T-helper 17 cell (primary cell): ENCODE measurements at regions not wholly inside any gene's neighbourhood (a gene's known extent, or its start where the extent isn't known, plus 50 kb on each side); places are given as distances from the start of the nearest gene placed in this dataset.
A peak's percentile ranks its signal among the peaks of the same experiment; 100 is the strongest.

ENCODE experiments used
- ATAC-seq: fragments of 150-1000 bp; cut with Tn5 transposase; 2 replicates; pipeline ENCODE4 v1.10.0; 2021; ENCODE audit warnings: mild to moderate bottlenecking, moderate library complexity
- DNase-seq, 3 donors: peaks; one replicate each; pipeline versions ENCODE4 v3.0.0 to v3.0.0-alpha.2; 2020 to 2021
- H3K9me3 ChIP-seq: one replicate; pipeline ENCODE4 v1.7.0; 2013; ENCODE audit warnings: low read length, mild to moderate bottlenecking; ENCODE audit not compliant: control insufficient read depth, poor library complexity, severe bottlenecking
- H3K27ac Mint-ChIP-seq: one replicate; pipeline ENCODE4 v1.8.0; 2022; ENCODE audit warnings: mild to moderate bottlenecking, moderate library complexity, mixed read lengths
- H3K27me3 Mint-ChIP-seq: one replicate; pipeline ENCODE4 v1.8.0; 2022; ENCODE audit warnings: mixed read lengths
- H3K36me3 Mint-ChIP-seq: one replicate; pipeline ENCODE4 v1.8.0; 2022; ENCODE audit warnings: low read depth, mixed read lengths
- H3K4me1 Mint-ChIP-seq: one replicate; pipeline ENCODE4 v1.8.0; 2022; ENCODE audit warnings: mild to moderate bottlenecking, mixed read lengths
- H3K4me3 Mint-ChIP-seq: one replicate; pipeline ENCODE4 v1.8.0; 2022; ENCODE audit warnings: mild to moderate bottlenecking, moderate library complexity, mixed read lengths

DNA sequence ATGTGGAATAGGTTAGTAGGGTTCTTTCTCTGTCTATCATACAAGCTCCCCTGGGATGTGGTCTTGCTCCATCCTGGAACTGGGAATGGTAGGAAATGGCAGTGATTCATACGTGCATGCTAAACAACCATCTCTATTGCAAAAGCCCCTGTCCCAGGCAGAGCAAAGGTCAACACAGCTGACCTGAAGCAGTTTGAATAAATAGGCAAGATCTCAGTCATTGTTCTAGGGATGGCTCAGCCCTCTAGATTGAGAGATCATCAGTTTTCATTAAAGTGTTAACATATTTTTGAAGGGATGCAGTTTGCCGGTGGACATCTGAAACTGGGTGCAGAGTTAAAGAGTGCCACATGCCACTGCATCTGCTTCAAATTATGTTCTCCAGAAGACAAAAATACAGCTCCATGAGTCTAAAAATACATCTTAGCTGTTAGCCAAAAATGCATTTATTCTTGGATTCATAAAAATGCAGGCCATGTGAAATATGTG, 224.1 kb downstream of the ESM1 start:
- Mint-ChIP-seq H3K27me3 (no peaks in the 10 kb centered on the region), H3K4me1 (peaks cover 12% of the 10 kb centered on the region), H3K4me3 (no peak overlapping the region)

DNA sequence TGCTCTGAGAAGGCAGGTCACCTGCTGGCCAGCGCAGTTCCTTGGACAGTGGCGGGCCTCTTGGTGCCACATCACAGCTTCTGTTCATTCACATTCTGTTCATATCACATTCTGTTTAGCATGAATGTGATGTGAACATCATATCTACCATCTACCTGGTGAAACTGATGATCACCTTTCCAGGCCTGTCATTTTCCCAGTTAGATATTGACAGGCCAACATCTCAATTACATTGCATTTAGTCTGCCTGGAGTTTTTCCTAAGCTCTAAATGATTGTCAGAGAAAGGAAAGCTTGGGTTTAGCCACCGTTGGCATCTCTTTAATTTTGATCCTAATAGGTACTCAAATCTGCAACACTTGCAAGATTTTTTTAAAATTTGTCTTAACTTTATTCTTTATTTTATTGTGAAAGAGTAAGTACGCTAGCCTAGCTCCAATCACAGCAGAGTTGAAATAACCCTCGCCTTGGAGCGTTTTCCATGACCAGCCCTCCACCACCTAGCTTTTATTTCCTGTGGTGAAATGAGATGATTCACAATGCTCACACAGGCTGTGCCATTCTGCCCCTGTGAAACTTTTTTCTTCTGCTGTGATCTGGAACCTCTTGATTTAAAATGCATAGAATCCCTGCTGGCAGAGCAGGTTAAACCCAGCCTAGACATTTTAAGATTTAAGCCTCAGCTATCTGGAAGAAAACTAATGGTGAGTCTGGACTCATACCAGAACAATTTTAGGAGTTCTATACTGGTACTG, 225.0 kb downstream of the ESM1 start:
- H3K9me3 ChIP-seq, result no peaks in the 10 kb centered on the region
- no peak overlapping the region for H3K27ac Mint-ChIP-seq
- peaks cover 15% of the 10 kb centered on the region for H3K4me1 Mint-ChIP-seq
- ATAC-seq, result no peak
- H3K27me3 Mint-ChIP-seq, result no peaks in the 10 kb centered on the region
- no peak for DNase-seq
- no peak overlapping the region for H3K4me3 Mint-ChIP-seq
- peaks cover 2% of the 10 kb centered on the region for H3K36me3 Mint-ChIP-seq

More for the DNA sequence above, 224.1 kb downstream of the ESM1 start:
- H3K9me3 ChIP-seq, result no peaks in the 10 kb centered on the region
- Mint-ChIP-seq H3K27ac (no peak overlapping the region), H3K36me3 (peaks cover 2% of the 10 kb centered on the region)
- ATAC-seq (no peak), DNase-seq (no peak)

DNA sequence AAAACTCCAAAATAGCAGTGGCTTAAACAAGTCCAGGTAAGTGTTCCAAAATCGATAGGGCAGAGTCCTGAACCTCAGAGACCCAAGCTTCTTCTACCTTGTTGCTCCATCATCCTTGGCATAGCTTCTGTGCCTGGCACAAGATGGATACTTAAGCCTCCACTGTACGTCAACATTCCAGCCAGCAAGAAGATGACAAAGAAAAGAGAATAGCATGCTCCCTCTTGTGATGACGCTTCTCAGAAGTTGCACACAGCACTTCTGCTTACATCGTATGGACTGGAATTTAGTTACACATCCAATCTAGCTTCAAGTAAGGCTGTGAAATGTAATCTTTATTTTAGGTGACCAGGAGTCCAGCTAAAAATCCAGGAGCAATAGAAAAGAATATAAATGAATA, 227.4 kb downstream of the ESM1 start:
- Mint-ChIP-seq H3K36me3 (peaks cover 2% of the 10 kb centered on the region), H3K4me3 (no peak overlapping the region), H3K4me1 (peaks cover 15% of the 10 kb centered on the region), H3K27me3 (no peaks in the 10 kb centered on the region), H3K27ac (no peak overlapping the region)
- ATAC-seq, result no peak
- no peaks in the 10 kb centered on the region for H3K9me3 ChIP-seq
- no peak for DNase-seq

DNA sequence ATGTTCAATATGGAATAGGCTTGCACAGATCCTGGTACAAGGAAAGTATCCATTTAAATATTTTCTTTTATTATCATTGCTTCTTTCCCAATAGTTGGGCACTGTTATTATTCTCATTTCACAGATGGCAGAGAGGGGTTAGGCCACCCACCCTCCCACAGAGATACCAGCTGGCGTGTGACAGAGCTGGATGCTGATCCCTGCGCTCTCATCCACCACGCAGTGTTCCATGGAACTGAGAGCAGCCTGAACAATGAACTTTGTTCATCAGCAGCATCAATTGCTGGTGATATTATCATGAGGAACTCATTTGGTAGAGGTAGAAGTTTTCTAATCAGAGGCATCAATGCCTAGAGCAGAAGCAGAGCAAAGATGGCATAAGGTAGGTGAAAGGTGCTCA, 227.9 kb downstream of the ESM1 start:
- no peaks in the 10 kb centered on the region for H3K9me3 ChIP-seq
- H3K36me3 Mint-ChIP-seq, result no peaks in the 10 kb centered on the region
- peaks cover 15% of the 10 kb centered on the region for H3K4me1 Mint-ChIP-seq
- DNase-seq (no peak), ATAC-seq (no peak)
- no peak overlapping the region for H3K27ac Mint-ChIP-seq
- H3K4me3 Mint-ChIP-seq, result no peak overlapping the region
- H3K27me3 Mint-ChIP-seq, result no peaks in the 10 kb centered on the region

DNA sequence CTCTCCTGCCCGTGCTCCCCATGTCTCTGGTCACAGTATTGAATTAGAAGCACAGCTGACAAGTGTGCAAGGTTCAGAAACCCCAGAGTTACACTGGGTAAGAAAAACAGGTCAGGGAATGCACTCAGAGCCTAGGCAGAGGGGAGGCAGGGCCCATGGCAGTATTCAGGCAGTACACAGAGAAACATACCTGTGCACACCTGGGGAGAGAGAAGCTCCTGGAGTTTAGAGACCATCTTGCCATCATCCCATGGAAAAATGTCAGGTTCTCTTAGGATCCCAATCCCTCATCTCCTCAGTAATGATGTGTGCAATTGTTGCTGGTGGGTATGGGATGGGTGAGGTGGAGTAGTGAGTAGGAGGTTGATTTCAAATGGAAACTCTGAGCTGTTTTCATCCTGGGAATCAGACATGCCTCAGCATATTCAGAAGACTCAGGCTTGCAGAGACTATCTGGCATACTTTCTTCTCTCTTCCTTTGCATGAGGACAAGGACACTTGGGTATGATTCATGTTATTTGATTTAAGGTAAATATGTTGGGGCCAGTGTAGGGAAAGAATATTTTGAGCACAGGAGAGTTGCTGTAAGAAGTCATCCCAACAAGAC, 228.5 kb downstream of the ESM1 start:
- ATAC-seq (no peak), DNase-seq (no peak)
- Mint-ChIP-seq H3K4me1 (peaks cover 15% of the 10 kb centered on the region), H3K4me3 (no peak overlapping the region), H3K36me3 (no peaks in the 10 kb centered on the region), H3K27me3 (no peaks in the 10 kb centered on the region), H3K27ac (peak overlapping the region; percentile 19)
- no peaks in the 10 kb centered on the region for H3K9me3 ChIP-seq

DNA sequence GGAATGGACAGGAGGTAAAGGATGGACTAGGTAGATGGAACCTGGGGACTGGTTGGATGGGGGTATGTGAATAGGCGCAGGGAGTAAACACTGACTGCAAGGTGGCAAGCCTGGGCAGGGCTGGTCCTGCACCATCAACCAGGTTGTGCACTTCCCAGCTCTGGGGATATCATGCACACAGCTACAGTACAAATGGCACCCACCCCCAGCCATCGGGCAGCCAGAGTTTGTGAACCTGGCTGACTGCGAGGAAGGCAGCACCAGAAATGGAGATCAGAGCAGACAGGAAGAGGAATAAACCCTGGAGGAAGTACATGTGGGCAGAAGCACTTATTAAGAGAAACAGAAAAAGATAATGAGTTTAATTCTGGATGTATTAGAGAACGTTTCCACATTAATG, 229.1 kb downstream of the ESM1 start:
- Mint-ChIP-seq H3K36me3 (no peaks in the 10 kb centered on the region), H3K4me1 (peaks cover 15% of the 10 kb centered on the region), H3K4me3 (peak overlapping the region; percentile 13), H3K27ac (peak overlapping the region; percentile 19), H3K27me3 (no peaks in the 10 kb centered on the region)
- H3K9me3 ChIP-seq, result no peaks in the 10 kb centered on the region
- DNase-seq, result no peak
- no peak for ATAC-seq

DNA sequence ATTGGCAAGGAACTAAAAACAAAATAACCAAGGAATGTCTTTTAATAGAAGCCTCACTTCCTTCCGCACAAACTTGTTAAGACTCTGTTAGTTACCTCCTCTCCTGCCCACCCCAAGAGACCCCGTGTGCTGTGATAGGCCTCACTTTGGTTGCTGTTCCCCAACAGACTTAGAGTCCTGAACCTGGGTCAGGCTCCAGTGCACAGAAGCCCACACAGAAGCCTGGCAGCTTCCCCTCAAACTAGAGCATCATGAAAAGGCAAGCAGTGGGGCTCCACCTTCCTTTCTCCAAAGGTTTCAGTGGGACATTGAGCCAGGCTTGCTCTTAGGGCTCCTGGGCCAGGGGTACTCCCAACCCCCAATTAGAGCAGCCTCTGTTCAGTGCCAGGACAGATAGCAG, 230.5 kb downstream of the ESM1 start:
- no peak for DNase-seq
- no peaks in the 10 kb centered on the region for H3K9me3 ChIP-seq
- Mint-ChIP-seq H3K4me3 (no peak overlapping the region), H3K36me3 (no peaks in the 10 kb centered on the region), H3K27me3 (no peaks in the 10 kb centered on the region), H3K4me1 (peaks cover 13% of the 10 kb centered on the region), H3K27ac (no peak overlapping the region)
- no peak for ATAC-seq

DNA sequence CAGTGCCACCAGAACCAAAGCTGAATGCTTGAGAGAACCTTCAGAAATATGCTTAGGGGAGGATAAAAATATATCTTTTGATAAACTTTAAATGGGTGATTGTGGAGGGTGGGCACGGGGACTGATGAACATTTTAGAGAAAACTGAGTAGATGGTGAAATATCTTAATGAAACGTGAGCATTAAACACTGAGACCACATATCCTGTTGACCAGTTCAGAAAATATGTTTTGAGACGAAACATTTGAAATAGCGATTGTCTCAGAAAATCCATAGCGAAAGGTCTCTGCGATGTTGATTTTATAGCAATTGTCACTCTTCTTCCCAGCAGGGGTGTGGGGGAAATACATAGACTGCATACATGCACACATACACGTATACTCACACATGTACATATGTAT, 231.0 kb downstream of the ESM1 start:
- ATAC-seq (no peak), DNase-seq (no peak)
- Mint-ChIP-seq H3K36me3 (no peaks in the 10 kb centered on the region), H3K27ac (no peak overlapping the region), H3K4me1 (peaks cover 13% of the 10 kb centered on the region), H3K27me3 (no peaks in the 10 kb centered on the region), H3K4me3 (no peak overlapping the region)
- no peaks in the 10 kb centered on the region for H3K9me3 ChIP-seq

DNA sequence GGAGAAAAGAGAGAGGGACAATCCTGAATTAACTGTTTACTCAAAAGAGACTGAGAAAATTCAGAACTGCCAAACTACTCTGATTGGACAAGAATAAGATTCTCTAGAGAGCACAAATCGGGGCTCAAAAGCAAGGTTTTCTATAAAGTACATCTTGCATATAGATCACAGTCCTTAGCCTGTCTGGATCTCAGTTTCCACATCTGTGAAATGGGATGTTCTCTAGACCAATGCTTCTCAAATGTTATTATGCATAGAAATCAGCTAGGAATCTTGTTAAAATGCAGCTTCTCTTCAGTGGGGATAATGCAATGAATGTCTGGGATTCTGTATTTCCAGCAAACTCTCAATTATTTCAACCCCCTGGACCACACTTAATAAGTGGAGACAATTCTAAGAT, 231.6 kb downstream of the ESM1 start:
- H3K9me3 ChIP-seq, result no peaks in the 10 kb centered on the region
- H3K27me3 Mint-ChIP-seq, result no peaks in the 10 kb centered on the region
- H3K4me3 Mint-ChIP-seq, result no peak overlapping the region
- H3K36me3 Mint-ChIP-seq, result no peaks in the 10 kb centered on the region
- ATAC-seq (no peak), DNase-seq (no peak)
- H3K4me1 Mint-ChIP-seq, result peaks cover 13% of the 10 kb centered on the region
- no peak overlapping the region for H3K27ac Mint-ChIP-seq

DNA sequence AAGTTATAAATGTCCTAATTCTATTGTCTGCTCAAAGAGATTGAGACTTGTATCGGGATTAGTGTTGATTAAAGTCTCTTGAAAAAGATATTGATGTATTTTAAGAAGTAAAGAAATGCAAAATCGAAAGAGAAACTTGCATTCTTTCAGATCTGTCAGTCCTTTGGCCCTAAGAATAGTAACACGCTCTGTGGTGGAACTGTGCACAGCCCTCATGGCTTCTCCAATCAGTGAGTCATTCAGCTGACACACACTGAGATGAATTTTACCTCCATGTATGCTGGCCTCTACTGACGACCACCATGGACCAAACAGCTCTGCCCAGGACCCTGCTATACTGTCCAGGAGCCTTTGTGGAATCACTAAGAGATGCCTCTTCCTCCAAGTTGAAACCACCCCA, 232.4 kb downstream of the ESM1 start:
- H3K27ac Mint-ChIP-seq, result no peak overlapping the region
- H3K9me3 ChIP-seq, result no peaks in the 10 kb centered on the region
- H3K36me3 Mint-ChIP-seq, result no peaks in the 10 kb centered on the region
- peak overlapping the region; percentile 51 for H3K4me3 Mint-ChIP-seq
- ATAC-seq (peak; percentile 62), DNase-seq (no peak)
- peaks cover 13% of the 10 kb centered on the region for H3K4me1 Mint-ChIP-seq
- no peaks in the 10 kb centered on the region for H3K27me3 Mint-ChIP-seq

DNA sequence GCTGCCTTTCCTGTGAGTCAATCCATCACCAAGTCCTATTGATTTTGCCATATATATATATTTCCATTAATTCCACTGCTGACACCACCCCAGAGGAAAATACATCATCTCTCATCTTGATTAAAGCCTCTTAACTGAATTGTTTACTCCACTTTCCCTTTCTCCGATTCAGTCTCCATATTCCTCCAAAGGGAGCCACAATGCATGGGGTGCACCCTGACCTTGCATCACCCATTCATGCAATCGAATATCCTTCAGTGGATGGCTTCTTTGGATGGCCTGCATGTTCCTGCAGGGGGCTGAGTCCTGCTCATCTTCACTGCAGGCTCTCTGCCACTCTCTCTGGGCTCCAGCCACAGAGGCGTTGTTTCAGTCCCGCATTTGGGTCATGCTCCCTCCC, 231.0 kb downstream of the SNX18 start:
- no peak overlapping the region for H3K4me3 Mint-ChIP-seq
- no peaks in the 10 kb centered on the region for H3K27me3 Mint-ChIP-seq
- no peak for ATAC-seq
- H3K4me1 Mint-ChIP-seq, result peaks cover 19% of the 10 kb centered on the region
- H3K9me3 ChIP-seq, result no peaks in the 10 kb centered on the region
- DNase-seq, result no peak
- H3K36me3 Mint-ChIP-seq, result no peaks in the 10 kb centered on the region
- H3K27ac Mint-ChIP-seq, result no peak overlapping the region

DNA sequence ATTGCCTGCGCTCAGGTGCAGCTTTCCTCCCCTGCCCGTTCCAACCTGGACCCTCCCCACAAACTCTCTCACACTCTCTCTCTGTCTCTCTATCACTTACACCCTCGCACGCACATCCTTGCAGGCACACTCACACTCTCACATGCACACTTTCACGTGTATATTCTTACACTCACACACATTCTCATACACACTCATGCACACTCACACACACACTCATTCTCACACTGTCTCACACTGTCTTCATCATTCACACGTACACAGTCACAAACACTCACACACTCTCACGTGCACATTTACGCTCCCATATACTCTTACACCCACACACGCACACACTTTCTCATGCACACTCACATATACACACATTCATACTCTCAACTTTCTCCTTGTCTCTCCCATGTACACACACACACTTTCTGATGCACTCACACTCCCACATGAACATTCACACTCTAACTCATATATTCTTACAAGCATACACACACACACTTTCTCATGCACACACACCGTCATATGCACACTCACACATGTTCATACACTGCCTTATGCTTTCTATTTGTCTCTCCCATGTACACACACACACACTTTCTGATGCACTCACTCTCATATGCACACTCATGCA, 229.3 kb downstream of the SNX18 start:
- Mint-ChIP-seq H3K36me3 (no peaks in the 10 kb centered on the region), H3K27ac (no peak overlapping the region), H3K27me3 (no peaks in the 10 kb centered on the region), H3K4me3 (no peak overlapping the region), H3K4me1 (peaks cover 25% of the 10 kb centered on the region)
- no peaks in the 10 kb centered on the region for H3K9me3 ChIP-seq
- no peak for DNase-seq
- ATAC-seq, result no peak

DNA sequence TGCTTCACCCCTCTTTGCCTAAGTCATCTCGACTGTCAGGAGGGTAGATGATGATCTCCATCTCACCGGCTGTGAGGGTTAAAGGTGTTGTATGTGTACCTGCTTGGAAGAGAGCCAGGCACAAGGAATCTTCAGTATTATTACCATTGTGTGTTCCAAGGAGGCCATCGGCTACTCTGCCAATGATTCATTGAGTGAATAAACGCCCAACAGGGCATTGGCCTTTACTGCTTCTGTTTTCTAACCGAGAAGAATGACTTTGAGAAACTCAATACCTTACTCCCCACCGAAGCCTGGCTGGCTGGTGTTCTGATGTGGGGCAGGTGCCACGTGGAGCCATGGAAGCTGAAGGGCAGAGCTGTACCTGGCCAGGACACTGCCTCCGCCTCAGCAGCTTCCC, 228.8 kb downstream of the SNX18 start:
- DNase-seq (no peak), ATAC-seq (no peak)
- H3K9me3 ChIP-seq, result no peaks in the 10 kb centered on the region
- H3K4me1 Mint-ChIP-seq, result peaks cover 25% of the 10 kb centered on the region
- no peaks in the 10 kb centered on the region for H3K36me3 Mint-ChIP-seq
- H3K4me3 Mint-ChIP-seq, result no peak overlapping the region
- H3K27me3 Mint-ChIP-seq, result no peaks in the 10 kb centered on the region
- no peak overlapping the region for H3K27ac Mint-ChIP-seq
